ENCODE measurements at regions not wholly inside any gene's neighbourhood (a gene's known extent, or its start where the extent isn't known, plus 50 kb on each side); places are given as distances from the start of the nearest gene placed in this dataset.

GRCh38 chr2:12096788-12097449 is 350.5 kb downstream of the LPIN1 start:
- TF ChIP-seq POLR2A (IDR thresholded peaks at IDR 0.05), result no peak
- TF ChIP-seq EP300 (IDR thresholded peaks at IDR 0.05), result no peak
- TF ChIP-seq CTCF (IDR thresholded peaks at IDR 0.05), result no peak
